Neural cell (in vitro differentiated cells): ENCODE measurements at regions not wholly inside any gene's neighbourhood (a gene's known extent, or its start where the extent isn't known, plus 50 kb on each side); places are given as distances from the start of the nearest gene placed in this dataset.
"Not testable (repeated sequence)": the region's sequence is repeated elsewhere in the genome, so short reads cannot be mapped to it uniquely, and the experiment has no call there.

ENCODE experiments used
- POLR2AphosphoS5 ChIP-seq: IDR thresholded peaks from 2 replicates; pipeline ENCODE4 v1.6.1; 2012
- TF ChIP-seq, protein P1 (sequence below): fragments of 450-650 bp; IDR thresholded peaks from 2 replicates; pipeline ENCODE4 v1.5.1; 2014; ENCODE audit warnings: antibody characterized with exemption, mild to moderate bottlenecking, moderate library complexity; ENCODE audit not compliant: poor library complexity, severe bottlenecking

DNA sequence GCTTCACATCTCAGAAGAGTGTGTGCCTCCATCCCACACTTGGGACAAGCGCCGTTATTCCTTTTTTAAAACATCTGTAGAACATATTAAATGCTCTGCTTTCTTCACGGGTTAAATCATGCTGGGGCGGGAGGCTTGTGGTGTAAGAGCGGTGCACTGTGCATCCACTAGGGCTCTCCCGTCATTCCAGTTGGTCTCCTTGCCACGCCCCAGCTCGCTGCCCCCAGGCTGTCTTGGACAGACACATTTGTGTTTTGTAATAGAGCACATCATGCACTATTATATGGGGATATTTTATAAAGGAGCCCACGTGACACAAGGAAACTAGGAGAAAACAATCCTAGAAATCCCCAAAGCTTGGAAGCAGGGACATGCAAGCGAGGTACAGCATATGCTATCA lies 87.7 kb upstream of the PLGLB2 start:
- TF ChIP-seq, protein P1, sequence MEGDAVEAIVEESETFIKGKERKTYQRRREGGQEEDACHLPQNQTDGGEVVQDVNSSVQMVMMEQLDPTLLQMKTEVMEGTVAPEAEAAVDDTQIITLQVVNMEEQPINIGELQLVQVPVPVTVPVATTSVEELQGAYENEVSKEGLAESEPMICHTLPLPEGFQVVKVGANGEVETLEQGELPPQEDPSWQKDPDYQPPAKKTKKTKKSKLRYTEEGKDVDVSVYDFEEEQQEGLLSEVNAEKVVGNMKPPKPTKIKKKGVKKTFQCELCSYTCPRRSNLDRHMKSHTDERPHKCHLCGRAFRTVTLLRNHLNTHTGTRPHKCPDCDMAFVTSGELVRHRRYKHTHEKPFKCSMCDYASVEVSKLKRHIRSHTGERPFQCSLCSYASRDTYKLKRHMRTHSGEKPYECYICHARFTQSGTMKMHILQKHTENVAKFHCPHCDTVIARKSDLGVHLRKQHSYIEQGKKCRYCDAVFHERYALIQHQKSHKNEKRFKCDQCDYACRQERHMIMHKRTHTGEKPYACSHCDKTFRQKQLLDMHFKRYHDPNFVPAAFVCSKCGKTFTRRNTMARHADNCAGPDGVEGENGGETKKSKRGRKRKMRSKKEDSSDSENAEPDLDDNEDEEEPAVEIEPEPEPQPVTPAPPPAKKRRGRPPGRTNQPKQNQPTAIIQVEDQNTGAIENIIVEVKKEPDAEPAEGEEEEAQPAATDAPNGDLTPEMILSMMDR: not testable (repeated sequence)
- not testable (repeated sequence) for TF ChIP-seq POLR2AphosphoS5
